A549 (cell line): ENCODE measurements at regions not wholly inside any gene's neighbourhood (a gene's known extent, or its start where the extent isn't known, plus 50 kb on each side); places are given as distances from the start of the nearest gene placed in this dataset.

Source experiments
- ATAC-seq, 2 experiments: fragments of 200-7000 bp in 1 of 2; fragments of >200 bp in 1 of 2; cut with Nextera tagmentation in 1 of 2; cut with Tn5 transposase in 1 of 2; 3 replicates each; pipeline versions ENCODE4 v1.8.0 to v1.9.1; 2018 to 2020; ENCODE audit warnings: mild to moderate bottlenecking in 1 of 2, moderate library complexity in 1 of 2
- CTCF ChIA-PET: fragments of 300-600 bp; sonication (Branson Sonifier 250); formaldehyde crosslinking; extraction: SDS; loops from one replicate; lab custom pipeline; 2021; ENCODE audit warnings: antibody characterized with exemption, inconsistent platforms; lab: Yijun Ruan, JAX
- POLR2A ChIA-PET: fragments of 350-600 bp; formaldehyde crosslinking; extraction: SDS; loops from one replicate; lab custom pipeline; 2021; ENCODE audit warnings: antibody characterized with exemption, inconsistent platforms; lab: Yijun Ruan, JAX
- DNase-seq, 2 experiments: peaks; one replicate each; pipeline versions ENCODE4 v3.0.0 to v3.0.0-alpha.2; 2011 to 2016; ENCODE audit warnings: low read depth in 1 of 2, low spot score in 1 of 2
- FAIRE-seq: peaks from 2 replicates; lab custom pipeline; 2011; peaks lifted over from hg19 to GRCh38; lab: Jason Lieb, UNC
- H3K27ac ChIP-seq, 2 experiments: fragments of >200 bp; sonication (Bioruptor Twin); formaldehyde crosslinking; 3 replicates each; pipeline ENCODE4 v1.5.1; 2016 to 2017
- H3K4me1 ChIP-seq: fragments of >200 bp; sonication (Bioruptor Twin); formaldehyde crosslinking; 3 replicates; pipeline ENCODE4 v1.6.1; 2016
- H3K4me2 ChIP-seq: fragments of >200 bp; sonication (Bioruptor Twin); formaldehyde crosslinking; 3 replicates; pipeline ENCODE4 v1.6.1; 2016
- H3K4me3 ChIP-seq: fragments of >200 bp; sonication (Bioruptor Twin); formaldehyde crosslinking; 3 replicates; pipeline ENCODE4 v1.5.1; 2016
- H3K9me3 ChIP-seq: fragments of >200 bp; sonication (Bioruptor Twin); formaldehyde crosslinking; 3 replicates; pipeline ENCODE4 v1.6.1; 2016
- CBX2 ChIP-seq: fragments of 200-600 bp; sonication (generic); IDR thresholded peaks from 2 replicates; pipeline ENCODE4 v1.6.1; 2016; ENCODE audit warnings: low read depth, mild to moderate bottlenecking, borderline replicate concordance
- CEBPB ChIP-seq, 2 experiments: fragments of >200 bp in 1 of 2; sonication (Bioruptor Twin) in 1 of 2; formaldehyde crosslinking in 1 of 2; IDR thresholded peaks; 2 replicates each; pipeline ENCODE4 v1.6.1; 2012 to 2016
- FOSL2 ChIP-seq, 2 experiments: fragments of 450-650 bp in 1 of 2; fragments of >200 bp in 1 of 2; sonication (Bioruptor Twin) in 1 of 2; formaldehyde crosslinking; IDR thresholded peaks; 2 replicates each; pipeline versions ENCODE4 v1.5.0 to v1.6.1; 2016 to 2020; ENCODE audit warnings: mild to moderate bottlenecking in 1 of 2, moderate library complexity in 1 of 2
- HOXA7 ChIP-seq: fragments of 250-450 bp; sonication (Bioruptor Pico); IDR thresholded peaks from 2 replicates; pipeline ENCODE4 v1.5.0; 2020; ENCODE audit warnings: mild to moderate bottlenecking, moderate library complexity
- MAFK ChIP-seq: fragments of 450-650 bp; IDR thresholded peaks from 2 replicates; pipeline ENCODE4 v1.6.1; 2014; ENCODE audit not compliant: partially characterized antibody
- MYC ChIP-seq: IDR thresholded peaks from 2 replicates; pipeline ENCODE4 v1.6.1; 2012; ENCODE audit warnings: mild to moderate bottlenecking, inconsistent platforms, low read length, improper control_type of control experiment, borderline replicate concordance
- NFE2L2 ChIP-seq: fragments of 150-350 bp; conservative IDR thresholded peaks from 2 replicates; pipeline ENCODE4 v1.6.1; 2014; ENCODE audit warnings: low read length
- NR3C1 ChIP-seq: fragments of >200 bp; sonication (Bioruptor Twin); formaldehyde crosslinking; IDR thresholded peaks from 3 replicates; pipeline ENCODE4 v1.6.1; 2017
- PHF8 ChIP-seq: fragments of 200-600 bp; sonication (generic); IDR thresholded peaks from 2 replicates; pipeline ENCODE4 v1.6.1; 2016; ENCODE audit warnings: low read depth, mild to moderate bottlenecking, antibody characterized with exemption, moderate library complexity, borderline replicate concordance
- RAD21 ChIP-seq, 2 experiments: fragments of >200 bp in 1 of 2; sonication (Bioruptor Twin) in 1 of 2; formaldehyde crosslinking in 1 of 2; IDR thresholded peaks in 1 of 2; conservative IDR thresholded peaks in 1 of 2; 2 replicates in 1 of 2; 3 replicates in 1 of 2; pipeline ENCODE4 v1.6.1; 2012 to 2018; ENCODE audit warnings: inconsistent platforms in 1 of 2
- SMC3 ChIP-seq: fragments of >200 bp; sonication (Bioruptor Twin); formaldehyde crosslinking; IDR thresholded peaks from 3 replicates; pipeline ENCODE4 v1.6.1; 2018; ENCODE audit warnings: inconsistent platforms
- ZFP36 ChIP-seq: fragments of 450-650 bp; IDR thresholded peaks from 2 replicates; pipeline ENCODE4 v1.6.1; 2014; ENCODE audit warnings: borderline replicate concordance; ENCODE audit not compliant: partially characterized antibody
- ZNF302 ChIP-seq: fragments of 250-450 bp; sonication (Bioruptor Pico); IDR thresholded peaks from 2 replicates; pipeline ENCODE4 v1.9.0; 2021; ENCODE audit warnings: inconsistent platforms, mild to moderate bottlenecking, moderate library complexity
- WGBS: methylation state at CpG from one replicate; pipeline ENCODE4 v1.1.6; 2017; ENCODE audit errors: missing lambda C conversion rate; 5-methylcytosine and 5-hydroxymethylcytosine counted together
- TF ChIP-seq, protein P1 (sequence below): fragments of >200 bp; sonication (Bioruptor Twin); formaldehyde crosslinking; IDR thresholded peaks from 2 replicates; pipeline ENCODE4 v1.6.1; 2016
- TF ChIP-seq, protein P2 (sequence below): IDR thresholded peaks from 2 replicates; pipeline ENCODE4 v1.6.1; 2012
- TF ChIP-seq, protein P3 (sequence below): fragments of 200-600 bp; sonication (generic); IDR thresholded peaks from 2 replicates; pipeline ENCODE4 v1.6.1; 2016; ENCODE audit warnings: antibody characterized with exemption, mild to moderate bottlenecking, moderate library complexity
- TF ChIP-seq, protein P4 (sequence below): fragments of 250-450 bp; sonication (Bioruptor Pico); IDR thresholded peaks from 2 replicates; pipeline ENCODE4 v1.5.0; 2020; ENCODE audit warnings: low read depth, mild to moderate bottlenecking, moderate library complexity
- TF ChIP-seq, protein P5 (sequence below): fragments of 450-650 bp; IDR thresholded peaks from 2 replicates; pipeline ENCODE4 v1.6.1; 2014; ENCODE audit warnings: antibody characterized with exemption

DNA sequence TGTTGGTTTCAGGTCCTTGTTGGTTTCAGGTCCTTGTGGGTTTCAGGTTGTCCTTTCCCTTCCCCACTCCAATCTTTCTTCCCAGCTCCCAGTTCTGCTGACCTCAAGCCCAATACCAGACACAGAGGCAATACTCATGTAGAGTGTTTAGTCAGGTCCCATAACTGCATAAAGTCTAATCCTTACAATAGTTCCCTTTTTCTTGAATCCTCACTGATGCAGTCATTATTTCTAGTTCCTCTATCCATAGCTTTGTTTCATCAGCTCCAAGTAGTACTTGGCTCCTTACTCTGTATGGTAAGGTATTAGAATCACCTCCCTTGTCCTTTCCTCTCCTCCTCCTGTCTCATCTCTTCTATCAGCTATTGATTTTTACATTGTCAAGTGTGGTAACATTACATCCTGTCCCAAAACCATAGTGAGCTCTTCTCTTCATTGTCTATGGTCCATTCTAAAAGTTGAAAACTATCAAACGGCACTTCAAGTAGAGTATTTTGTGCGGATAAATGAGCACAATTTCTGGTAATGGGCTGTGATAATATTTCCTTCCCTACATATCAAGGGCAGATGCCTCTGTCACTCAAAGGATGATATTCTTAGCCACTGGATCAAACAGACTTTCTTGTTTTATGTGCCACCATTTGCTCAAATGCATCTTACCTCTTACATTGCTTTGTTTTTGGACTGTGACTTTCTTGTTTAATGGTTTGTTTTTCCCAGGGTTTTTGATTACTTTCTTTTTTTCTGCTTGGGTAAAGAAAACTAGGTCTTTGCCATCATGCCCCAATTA, 57.2 kb upstream of the JDP2 start:
- FAIRE-seq (no peak), ATAC-seq (no peak), DNase-seq (no peak)
- POLR2A ChIA-PET = no interaction called here
- no peak overlapping the region for H3K27ac ChIP-seq
- 61% methylated on average over 2 of the region's 2 CpGs for WGBS
- no peak overlapping the region for H3K4me3 ChIP-seq
- H3K4me2 ChIP-seq = no peak overlapping the region
- TF ChIP-seq FOSL2 (IDR thresholded peaks at IDR 0.05) (no peak), FOSL2 (CRISPR knock-in tag; IDR thresholded peaks at IDR 0.05) (no peak)
- H3K9me3 ChIP-seq = no peaks in the 10 kb centered on the region
- CTCF ChIA-PET = interaction anchor here (1.7 kb wide), 1 partner anchor 35 kb away, joined by 3 read pairs; no protein-coding TSS in a partner anchor
- H3K4me1 ChIP-seq = no peaks in the 10 kb centered on the region

DNA sequence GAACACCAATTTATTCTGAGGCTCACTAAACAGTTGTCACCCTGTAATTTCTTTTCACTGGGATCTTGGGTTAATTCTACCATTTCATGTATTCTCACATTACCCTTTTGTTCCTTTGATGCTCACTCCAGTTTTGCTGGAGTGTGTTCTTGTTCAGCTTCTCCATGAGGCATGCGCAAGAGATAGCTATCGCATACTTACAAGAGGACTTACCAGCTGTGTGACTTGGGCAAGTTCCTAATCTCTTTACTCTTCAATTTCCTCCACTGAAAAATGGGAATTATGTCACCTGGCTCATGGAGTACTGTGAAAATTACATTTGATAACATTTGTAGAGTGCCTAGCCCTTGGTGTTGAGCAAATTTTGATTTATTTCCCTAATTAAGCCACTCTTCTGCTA, 56.5 kb upstream of the JDP2 start:
- POLR2A ChIA-PET = no interaction called here
- no peaks in the 10 kb centered on the region for H3K4me1 ChIP-seq
- DNase-seq (no peak), FAIRE-seq (no peak), ATAC-seq (no peak)
- H3K27ac ChIP-seq = no peak overlapping the region
- no peak for TF ChIP-seq NFE2L2
- TF ChIP-seq PHF8 = no peak
- TF ChIP-seq HOXA7 (CRISPR knock-in tag) = no peak
- TF ChIP-seq CEBPB (IDR thresholded peaks at IDR 0.05) = no peak
- TF ChIP-seq, protein P1, sequence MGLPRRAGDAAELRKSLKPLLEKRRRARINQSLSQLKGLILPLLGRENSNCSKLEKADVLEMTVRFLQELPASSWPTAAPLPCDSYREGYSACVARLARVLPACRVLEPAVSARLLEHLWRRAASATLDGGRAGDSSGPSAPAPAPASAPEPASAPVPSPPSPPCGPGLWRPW = no peak
- no peak for TF ChIP-seq SMC3
- TF ChIP-seq, protein P2, sequence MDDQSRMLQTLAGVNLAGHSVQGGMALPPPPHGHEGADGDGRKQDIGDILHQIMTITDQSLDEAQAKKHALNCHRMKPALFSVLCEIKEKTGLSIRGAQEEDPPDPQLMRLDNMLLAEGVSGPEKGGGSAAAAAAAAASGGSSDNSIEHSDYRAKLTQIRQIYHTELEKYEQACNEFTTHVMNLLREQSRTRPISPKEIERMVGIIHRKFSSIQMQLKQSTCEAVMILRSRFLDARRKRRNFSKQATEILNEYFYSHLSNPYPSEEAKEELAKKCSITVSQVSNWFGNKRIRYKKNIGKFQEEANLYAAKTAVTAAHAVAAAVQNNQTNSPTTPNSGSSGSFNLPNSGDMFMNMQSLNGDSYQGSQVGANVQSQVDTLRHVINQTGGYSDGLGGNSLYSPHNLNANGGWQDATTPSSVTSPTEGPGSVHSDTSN = no peak
- TF ChIP-seq CBX2 = no peak
- no peak for TF ChIP-seq MAFK
- CTCF ChIA-PET = no interaction called here
- 0 out of 3 replicates have a peak, but pooled peaks cover 3% of the 10 kb centered on the region for H3K9me3 ChIP-seq
- 94% methylated on average over 2 of the region's 2 CpGs for WGBS
- no peak overlapping the region for H3K4me2 ChIP-seq
- no peak overlapping the region for H3K4me3 ChIP-seq

DNA sequence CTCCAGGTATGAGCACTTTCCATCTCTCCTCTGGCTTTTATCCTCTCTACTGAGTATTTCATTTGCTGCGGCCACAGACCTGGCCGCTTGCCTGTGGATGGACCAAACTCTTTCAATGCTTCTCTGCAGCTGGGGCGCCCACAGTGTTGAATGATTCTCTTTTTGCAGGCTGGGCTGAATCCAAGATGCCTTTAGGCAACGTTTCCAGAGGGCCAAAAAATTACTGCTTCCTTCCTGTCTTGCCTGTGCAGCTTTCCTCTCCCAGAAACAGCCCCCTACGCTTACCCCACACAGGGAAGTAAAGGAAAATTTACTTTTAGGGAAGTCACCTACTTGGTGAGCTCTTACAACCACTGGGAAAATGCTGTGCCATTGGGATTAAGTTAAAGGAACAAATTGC, 55.6 kb upstream of the JDP2 start:
- no peak overlapping the region for H3K27ac ChIP-seq
- ChIA-PET CTCF (interaction anchor here (0.7 kb wide), 1 partner anchor 252 kb away, joined by 5 read pairs; no protein-coding TSS in a partner anchor), POLR2A (no interaction called here)
- DNase-seq = no peak
- no peak for FAIRE-seq
- WGBS = 38% methylated on average over 5 of the region's 5 CpGs
- no peak overlapping the region for H3K4me2 ChIP-seq
- 0 out of 3 replicates have a peak, but pooled peaks cover 3% of the 10 kb centered on the region for H3K9me3 ChIP-seq
- H3K4me1 ChIP-seq = no peaks in the 10 kb centered on the region
- no peak for TF ChIP-seq PHF8
- ATAC-seq = no peak
- H3K4me3 ChIP-seq = no peak overlapping the region

DNA sequence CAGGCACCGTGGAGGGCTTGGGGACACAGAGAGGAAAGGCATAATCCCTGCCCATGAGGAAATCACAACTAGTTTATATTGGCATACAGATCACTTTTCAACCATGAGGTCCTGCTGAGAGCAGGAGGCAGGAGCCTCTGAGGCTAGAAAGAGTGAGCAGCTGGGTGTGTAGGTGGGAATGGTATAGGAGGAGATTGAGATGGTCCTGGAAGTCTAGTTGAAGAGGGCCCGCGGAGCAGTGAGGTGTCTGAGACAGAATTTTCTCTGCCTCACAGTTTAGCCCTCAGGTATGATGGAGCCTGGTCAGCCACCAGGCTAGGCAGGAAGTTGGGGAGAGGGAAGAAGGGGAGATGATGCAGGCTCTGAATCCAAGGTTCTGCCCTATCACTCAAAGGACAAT, 54.7 kb upstream of the JDP2 start:
- ATAC-seq = no peak
- Histone ChIP-seq H3K4me3 (no peak overlapping the region), H3K9me3 (0 out of 3 replicates have a peak, but pooled peaks cover 3% of the 10 kb centered on the region), H3K4me1 (no peaks in the 10 kb centered on the region)
- CTCF ChIA-PET = no interaction called here
- TF ChIP-seq RAD21 (conservative IDR thresholded peaks at IDR 0.05 in 1 of 2, IDR thresholded peaks at IDR 0.05 in 1 of 2) (no peak), FOSL2 (IDR thresholded peaks at IDR 0.05) (no peak), FOSL2 (CRISPR knock-in tag; IDR thresholded peaks at IDR 0.05) (no peak), ZNF302 (CRISPR knock-in tag) (no peak), CBX2 (no peak), MYC (no peak), ZFP36 (no peak), NR3C1 (no peak)
- TF ChIP-seq, protein P3, sequence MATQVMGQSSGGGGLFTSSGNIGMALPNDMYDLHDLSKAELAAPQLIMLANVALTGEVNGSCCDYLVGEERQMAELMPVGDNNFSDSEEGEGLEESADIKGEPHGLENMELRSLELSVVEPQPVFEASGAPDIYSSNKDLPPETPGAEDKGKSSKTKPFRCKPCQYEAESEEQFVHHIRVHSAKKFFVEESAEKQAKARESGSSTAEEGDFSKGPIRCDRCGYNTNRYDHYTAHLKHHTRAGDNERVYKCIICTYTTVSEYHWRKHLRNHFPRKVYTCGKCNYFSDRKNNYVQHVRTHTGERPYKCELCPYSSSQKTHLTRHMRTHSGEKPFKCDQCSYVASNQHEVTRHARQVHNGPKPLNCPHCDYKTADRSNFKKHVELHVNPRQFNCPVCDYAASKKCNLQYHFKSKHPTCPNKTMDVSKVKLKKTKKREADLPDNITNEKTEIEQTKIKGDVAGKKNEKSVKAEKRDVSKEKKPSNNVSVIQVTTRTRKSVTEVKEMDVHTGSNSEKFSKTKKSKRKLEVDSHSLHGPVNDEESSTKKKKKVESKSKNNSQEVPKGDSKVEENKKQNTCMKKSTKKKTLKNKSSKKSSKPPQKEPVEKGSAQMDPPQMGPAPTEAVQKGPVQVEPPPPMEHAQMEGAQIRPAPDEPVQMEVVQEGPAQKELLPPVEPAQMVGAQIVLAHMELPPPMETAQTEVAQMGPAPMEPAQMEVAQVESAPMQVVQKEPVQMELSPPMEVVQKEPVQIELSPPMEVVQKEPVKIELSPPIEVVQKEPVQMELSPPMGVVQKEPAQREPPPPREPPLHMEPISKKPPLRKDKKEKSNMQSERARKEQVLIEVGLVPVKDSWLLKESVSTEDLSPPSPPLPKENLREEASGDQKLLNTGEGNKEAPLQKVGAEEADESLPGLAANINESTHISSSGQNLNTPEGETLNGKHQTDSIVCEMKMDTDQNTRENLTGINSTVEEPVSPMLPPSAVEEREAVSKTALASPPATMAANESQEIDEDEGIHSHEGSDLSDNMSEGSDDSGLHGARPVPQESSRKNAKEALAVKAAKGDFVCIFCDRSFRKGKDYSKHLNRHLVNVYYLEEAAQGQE = no peak
- TF ChIP-seq, protein P4, sequence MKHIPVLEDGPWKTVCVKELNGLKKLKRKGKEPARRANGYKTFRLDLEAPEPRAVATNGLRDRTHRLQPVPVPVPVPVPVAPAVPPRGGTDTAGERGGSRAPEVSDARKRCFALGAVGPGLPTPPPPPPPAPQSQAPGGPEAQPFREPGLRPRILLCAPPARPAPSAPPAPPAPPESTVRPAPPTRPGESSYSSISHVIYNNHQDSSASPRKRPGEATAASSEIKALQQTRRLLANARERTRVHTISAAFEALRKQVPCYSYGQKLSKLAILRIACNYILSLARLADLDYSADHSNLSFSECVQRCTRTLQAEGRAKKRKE (CRISPR knock-in tag) = no peak
- TF ChIP-seq, protein P5, sequence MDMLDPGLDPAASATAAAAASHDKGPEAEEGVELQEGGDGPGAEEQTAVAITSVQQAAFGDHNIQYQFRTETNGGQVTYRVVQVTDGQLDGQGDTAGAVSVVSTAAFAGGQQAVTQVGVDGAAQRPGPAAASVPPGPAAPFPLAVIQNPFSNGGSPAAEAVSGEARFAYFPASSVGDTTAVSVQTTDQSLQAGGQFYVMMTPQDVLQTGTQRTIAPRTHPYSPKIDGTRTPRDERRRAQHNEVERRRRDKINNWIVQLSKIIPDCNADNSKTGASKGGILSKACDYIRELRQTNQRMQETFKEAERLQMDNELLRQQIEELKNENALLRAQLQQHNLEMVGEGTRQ = no peak
- TF ChIP-seq, all 56 proteins: peak for 0
- POLR2A ChIA-PET = no interaction called here
- FAIRE-seq = no peak
- 28% methylated on average over 3 of the region's 3 CpGs for whole genome bisulfite sequencing
- no peak overlapping the region for H3K27ac ChIP-seq
- no peak overlapping the region for H3K4me2 ChIP-seq
- DNase-seq = no peak
